EH (cell line): ENCODE measurements at regions not wholly inside any gene's neighbourhood (a gene's known extent, or its start where the extent isn't known, plus 50 kb on each side); places are given as distances from the start of the nearest gene placed in this dataset.

Experiments used
- DNase-seq: peaks from one replicate; pipeline ENCODE4 v3.0.0-alpha.2; 2015; ENCODE audit warnings: low read depth

- no peak for DNase-seq
Observed at GRCh38 chr1:193614275-193614674, 427.9 kb upstream of the B3GALT2 start.

- no peak for DNase-seq
Observed at GRCh38 chr1:193613041-193613440, 426.6 kb upstream of the B3GALT2 start.

- no peak for DNase-seq
Observed at GRCh38 chr1:193609592-193609991, 423.2 kb upstream of the B3GALT2 start.

- no peak for DNase-seq
Observed at GRCh38 chr1:193607787-193608186, 421.4 kb upstream of the B3GALT2 start.

GRCh38 chr1:193606035-193606434 lies 419.6 kb upstream of the B3GALT2 start:
- no peak for DNase-seq

GRCh38 chr1:193602705-193603104 lies 416.3 kb upstream of the B3GALT2 start:
- DNase-seq: no peak

- no peak for DNase-seq
Observed at GRCh38 chr1:193593147-193593885, 406.9 kb upstream of the B3GALT2 start.

GRCh38 chr1:193592317-193592716 lies 405.9 kb upstream of the B3GALT2 start:
- DNase-seq: no peak

GRCh38 chr1:193590102-193590501 lies 403.7 kb upstream of the B3GALT2 start:
- no peak for DNase-seq

- peak; percentile 74 for DNase-seq
Observed at GRCh38 chr1:193589597-193590040, 403.2 kb upstream of the B3GALT2 start.

GRCh38 chr1:193588311-193589082 lies 402.1 kb upstream of the B3GALT2 start:
- DNase-seq: peak; percentile 4

GRCh38 chr1:193584731-193585239 lies 398.4 kb upstream of the B3GALT2 start:
- DNase-seq: no peak

GRCh38 chr1:193581341-193581740 lies 394.9 kb upstream of the B3GALT2 start:
- DNase-seq: no peak

GRCh38 chr1:193580419-193580818 lies 394.0 kb upstream of the B3GALT2 start:
- no peak for DNase-seq

- no peak for DNase-seq
Observed at GRCh38 chr1:193579323-193579722, 392.9 kb upstream of the B3GALT2 start.

GRCh38 chr1:193574913-193575312 lies 388.5 kb upstream of the B3GALT2 start:
- no peak for DNase-seq

GRCh38 chr1:193569983-193570269 lies 383.5 kb upstream of the B3GALT2 start:
- no peak for DNase-seq

GRCh38 chr1:193569096-193569982 lies 382.9 kb upstream of the B3GALT2 start:
- DNase-seq: peak; percentile 88

GRCh38 chr1:193568512-193568911 lies 382.1 kb upstream of the B3GALT2 start:
- DNase-seq: no peak

- no peak for DNase-seq
Observed at GRCh38 chr1:193567937-193568336, 381.5 kb upstream of the B3GALT2 start.

- no peak for DNase-seq
Observed at GRCh38 chr1:193566735-193567134, 380.3 kb upstream of the B3GALT2 start.

- DNase-seq: no peak
Observed at GRCh38 chr1:193565971-193566577, 379.7 kb upstream of the B3GALT2 start.
